Ammon's horn (tissue), 1 donor: ENCODE measurements at regions not wholly inside any gene's neighbourhood (a gene's known extent, or its start where the extent isn't known, plus 50 kb on each side); places are given as distances from the start of the nearest gene placed in this dataset.

Experiments
- DNase-seq: peaks from one replicate; pipeline ENCODE4 v3.0.0-alpha.2; 2016; ENCODE audit warnings: low spot score

DNA sequence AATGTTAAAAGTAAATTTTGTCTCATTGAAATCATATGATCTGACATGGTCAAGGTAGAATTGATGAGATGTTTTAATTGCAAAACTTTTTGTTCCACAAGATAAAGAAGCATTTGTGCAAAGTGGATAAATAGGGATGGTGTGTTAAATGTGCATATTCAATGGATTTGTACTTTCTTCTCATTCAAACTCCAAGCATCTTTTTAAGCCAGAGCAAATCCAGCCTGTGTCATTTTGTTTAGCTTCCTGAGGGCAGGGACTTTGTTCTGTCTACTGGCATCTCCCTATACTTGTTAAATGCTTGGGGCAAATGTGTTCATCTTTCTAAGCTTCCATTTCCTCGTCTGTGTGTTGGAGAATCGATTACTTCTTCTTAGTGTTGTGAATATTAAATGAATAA, 200.3 kb downstream of the SLIT2 start:
- no peak for DNase-seq

DNA sequence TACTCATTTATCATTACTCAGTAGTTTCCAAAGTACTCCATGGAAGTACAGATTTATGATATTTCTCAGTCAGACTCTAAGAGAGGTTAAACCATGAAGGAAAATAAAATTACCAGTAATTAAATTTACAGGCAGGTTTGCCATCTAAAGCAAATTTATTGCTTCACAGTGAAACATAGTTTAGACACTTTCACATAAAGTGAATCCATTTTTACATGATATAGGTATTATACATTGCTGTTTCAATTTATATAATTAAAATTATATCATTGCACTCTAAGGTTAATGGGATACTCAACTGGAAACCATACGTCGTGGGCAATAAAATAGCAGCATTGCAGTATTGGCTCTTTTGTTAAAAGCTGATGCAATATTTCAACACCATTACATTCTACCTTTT, 202.8 kb downstream of the SLIT2 start:
- DNase-seq, result no peak

DNA sequence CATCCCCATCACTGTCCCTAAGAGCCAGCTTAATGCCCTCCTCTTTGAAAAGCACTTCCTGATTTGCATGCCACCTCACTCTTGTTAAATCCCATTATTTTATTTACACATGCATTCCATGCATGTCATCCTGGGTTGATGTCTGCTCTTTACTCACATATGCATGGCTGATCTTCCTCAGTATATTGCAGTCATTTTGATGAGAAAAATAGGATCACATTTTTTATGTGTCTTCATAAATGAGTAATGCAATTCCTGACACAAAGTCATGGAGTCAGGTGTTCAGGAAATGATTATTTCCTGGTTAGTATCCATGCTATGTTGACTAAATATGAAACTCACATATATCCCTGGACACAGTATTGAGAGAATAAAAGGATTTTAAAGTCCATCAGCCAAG, 204.7 kb downstream of the SLIT2 start:
- DNase-seq, result no peak

DNA sequence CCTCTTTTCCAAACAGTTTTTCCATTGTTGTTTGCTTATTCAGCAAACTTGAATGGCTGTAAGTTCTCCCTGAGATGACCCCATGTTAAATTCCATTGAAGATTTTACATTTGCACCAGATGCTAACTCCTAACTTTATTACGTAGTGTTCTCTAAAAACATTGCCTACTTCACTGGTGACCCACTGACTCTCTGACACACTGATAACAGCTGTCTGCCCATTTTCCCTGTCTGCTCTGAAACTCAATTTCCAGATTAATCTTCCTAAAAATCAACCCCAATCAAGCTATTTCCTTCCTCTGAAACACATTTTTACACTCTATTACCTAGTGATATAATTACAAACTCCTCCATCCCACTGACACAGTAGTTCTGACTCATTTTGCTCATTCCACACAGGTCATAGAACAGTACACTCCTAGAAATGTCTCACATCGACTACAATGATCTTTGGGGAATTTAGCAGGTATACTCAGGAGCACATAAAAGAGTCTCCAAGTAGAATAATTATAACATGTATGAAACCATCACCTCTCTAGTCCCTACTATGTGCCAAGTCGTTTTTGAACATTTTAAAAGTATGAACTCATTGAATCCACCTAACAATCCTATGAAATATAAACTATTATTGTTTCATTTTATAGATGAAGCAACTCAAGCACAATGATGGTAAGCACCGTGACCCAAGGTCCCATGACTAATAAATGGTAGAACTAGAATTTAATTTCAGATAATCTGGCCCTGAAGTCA, 210.9 kb downstream of the SLIT2 start:
- DNase-seq, result no peak

DNA sequence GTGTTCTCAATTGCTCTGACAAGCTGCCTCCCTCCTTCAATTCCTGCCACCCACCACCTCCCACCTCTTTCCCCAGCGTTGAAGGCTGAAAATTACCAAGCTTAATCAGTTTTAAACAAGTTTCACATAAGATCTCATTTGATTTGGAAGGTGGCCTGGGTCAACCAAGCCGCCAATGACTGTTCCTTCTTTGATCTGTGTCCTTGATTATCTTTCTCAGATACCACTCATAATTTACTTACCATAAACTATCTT, 211.4 kb downstream of the SLIT2 start:
- no peak for DNase-seq

DNA sequence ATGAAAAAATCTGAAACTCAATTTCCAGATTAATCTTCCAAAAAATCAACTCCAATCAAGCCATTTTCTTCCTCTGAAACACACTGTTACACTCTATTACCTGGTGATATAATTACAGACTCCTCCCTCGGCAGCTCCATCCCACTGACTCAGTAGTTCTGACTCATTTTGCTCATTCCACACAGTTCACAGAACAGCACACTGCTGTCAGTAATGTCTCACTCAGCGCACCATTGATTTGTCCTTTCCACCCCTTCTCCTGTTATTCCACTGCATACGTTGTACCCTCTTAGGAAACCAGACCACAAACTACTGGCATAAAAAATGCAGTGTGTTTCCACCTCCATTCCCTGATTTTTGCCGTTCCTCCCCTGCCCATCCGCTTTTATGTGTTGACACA, 212.7 kb downstream of the SLIT2 start:
- DNase-seq, result peak; percentile 40

DNA sequence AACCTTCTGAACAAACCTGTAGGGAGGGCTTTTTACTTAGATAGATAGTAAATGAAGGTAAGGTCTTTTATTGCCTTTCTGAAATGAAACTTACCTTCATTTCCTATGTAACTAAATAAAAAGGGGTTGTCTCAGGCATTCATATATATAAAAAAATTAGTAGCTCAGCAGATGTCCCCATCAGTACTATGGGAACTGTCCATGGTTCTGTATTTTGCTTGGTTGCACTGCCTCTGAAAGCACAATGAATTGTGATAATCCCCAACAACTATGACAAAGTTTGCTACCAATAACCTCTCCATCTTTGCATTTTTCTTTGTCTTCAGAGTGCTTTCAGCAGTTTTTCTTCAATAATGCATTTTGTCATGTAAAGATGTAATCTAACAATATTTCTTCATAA, 222.4 kb downstream of the SLIT2 start:
- no peak for DNase-seq

DNA sequence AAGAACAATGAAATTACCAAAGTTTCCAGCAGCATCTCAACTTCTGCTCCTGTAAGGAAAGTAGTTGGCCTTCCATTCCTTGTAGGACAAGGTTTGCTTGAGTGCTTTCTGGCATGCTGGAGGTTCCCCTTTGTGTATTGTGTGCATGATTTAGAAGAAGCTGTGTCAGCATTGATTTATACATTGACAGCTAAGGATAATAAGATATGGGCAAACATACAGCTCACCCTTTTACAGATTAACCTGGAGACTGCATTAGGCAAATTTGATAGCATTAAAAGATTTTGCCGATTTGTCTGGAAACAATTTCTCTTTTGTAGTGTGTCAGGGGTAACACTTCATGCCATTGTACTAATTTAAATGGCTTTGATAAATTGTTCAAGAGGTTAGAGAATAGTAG, 221.8 kb upstream of the PACRGL start:
- no peak for DNase-seq

DNA sequence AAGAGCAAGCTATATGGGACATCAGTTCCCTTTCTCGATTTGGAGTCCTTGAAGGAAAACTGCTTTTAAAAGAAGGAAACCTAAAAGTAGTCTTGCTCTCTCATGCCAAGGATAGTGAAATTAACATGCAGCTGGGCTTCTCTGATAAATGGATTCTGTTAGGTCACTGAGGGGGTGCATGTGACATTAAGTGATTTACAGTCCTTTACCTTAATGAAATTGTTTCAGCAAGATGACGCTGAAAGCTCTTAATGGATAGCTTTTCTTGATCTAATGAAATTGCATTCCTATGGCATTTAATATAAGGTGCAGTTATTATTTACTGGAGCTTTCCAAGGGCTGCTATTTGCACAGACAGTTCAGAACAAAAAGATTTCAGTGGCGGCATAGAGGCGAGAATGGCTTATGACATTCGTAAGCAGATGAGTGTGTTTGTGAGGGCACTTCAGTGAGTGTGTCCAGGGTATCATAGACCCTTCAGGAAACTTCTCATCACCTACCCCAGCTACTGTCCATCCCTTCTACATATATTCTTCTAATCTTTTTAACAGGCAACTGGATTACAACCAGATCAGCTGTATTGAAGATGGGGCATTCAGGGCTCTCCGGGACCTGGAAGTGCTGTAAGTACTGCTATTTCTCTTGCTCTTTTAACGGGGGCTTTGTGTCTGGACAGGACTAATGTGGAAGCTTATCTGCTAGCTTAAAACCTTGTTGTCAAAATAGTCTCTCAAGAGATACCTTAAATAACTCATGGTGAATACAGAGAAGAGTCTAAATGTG, 219.9 kb upstream of the PACRGL start:
- DNase-seq, result no peak

DNA sequence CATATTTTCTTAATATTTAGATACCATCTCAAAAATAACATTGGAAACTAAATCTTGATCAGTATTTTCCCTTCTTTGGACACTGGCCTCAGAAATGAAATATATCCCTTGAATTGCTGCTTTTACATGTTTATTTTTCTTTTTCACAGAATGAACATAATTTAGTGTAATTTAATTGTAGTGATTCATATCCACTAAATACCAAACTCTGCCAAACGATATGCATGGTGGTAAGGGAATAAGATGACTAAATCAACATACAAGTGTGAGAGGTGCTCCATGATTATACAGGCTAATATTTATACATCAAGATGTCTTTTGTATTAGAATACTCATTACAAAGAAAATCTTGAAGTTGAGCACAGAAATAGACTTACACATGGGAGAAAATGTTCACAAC, 216.8 kb upstream of the PACRGL start:
- DNase-seq, result no peak

DNA sequence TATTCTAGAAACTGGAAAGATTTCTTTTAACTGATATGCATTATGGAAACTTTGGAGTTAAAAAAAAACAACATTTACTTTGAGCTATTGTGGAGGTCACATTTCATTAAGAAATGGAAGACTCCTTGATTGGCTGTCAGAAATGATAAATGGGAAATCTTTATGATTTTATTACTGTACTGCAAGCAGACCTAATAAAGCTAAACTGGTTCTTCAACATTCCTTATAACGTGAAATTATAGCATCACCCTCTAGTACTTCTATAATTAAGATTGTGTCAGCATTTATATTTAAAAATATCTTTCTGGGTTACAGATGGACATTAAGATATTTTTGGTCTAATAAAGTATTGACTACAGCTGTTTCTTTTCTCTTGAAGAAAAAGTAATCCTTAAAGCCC, 213.8 kb upstream of the PACRGL start:
- no peak for DNase-seq

DNA sequence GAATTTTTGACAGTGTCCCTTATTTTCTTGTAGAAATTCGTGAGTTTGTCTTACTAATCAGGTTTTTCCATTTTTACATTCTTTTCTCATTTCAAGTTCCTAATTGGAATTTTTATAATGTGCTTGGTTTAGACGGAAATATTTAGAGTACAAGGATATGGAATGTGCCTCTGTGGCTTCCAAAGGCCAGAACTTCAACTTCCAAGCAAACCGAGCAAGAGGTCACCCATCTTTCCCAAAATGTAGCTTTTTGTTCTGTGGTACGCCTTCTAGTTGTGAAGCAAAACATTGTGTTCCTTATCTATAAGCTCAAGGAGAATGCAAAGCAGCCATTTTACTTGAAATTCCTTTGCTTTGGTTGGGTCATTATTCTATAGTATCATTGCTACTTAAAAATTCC, 212.8 kb upstream of the PACRGL start:
- DNase-seq, result no peak

DNA sequence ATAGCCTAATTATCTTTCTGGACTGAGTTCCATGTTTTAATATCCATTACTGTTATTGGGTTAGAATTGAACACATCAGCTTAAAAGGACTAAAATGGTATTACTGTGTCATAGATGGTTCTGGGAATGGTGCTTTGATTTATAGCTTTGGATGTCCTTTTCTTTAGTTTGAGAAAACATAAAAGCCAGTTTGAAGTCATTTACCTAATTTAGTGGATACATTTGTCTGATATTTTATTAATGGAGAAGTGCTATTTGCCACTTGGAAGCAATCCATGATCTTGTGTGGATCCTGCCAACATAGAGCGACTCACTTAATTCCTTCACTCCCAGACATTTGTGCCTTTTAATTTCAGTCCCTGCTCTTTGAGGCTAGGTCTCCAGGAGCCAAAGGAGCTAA, 212.4 kb upstream of the PACRGL start:
- peak; percentile 9 for DNase-seq

DNA sequence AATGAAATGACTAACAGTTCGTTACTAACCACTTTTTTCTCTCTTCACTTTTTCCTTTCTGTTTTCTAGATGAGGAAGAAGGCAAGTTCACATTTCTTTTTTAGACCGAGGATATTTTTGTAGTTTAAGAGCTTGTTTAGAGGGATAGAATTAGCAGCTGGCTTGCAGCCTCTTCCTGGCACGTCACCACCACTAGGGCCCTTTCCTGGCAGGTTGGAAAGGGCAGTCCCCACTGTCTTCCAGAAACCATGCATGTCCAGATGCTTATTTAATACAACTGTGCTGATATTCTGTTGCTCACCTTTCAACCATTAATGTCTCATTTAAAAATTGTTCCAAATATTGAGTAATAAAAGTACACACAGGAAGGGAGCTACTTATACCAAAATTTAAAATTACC, 209.5 kb upstream of the PACRGL start:
- DNase-seq, result no peak

DNA sequence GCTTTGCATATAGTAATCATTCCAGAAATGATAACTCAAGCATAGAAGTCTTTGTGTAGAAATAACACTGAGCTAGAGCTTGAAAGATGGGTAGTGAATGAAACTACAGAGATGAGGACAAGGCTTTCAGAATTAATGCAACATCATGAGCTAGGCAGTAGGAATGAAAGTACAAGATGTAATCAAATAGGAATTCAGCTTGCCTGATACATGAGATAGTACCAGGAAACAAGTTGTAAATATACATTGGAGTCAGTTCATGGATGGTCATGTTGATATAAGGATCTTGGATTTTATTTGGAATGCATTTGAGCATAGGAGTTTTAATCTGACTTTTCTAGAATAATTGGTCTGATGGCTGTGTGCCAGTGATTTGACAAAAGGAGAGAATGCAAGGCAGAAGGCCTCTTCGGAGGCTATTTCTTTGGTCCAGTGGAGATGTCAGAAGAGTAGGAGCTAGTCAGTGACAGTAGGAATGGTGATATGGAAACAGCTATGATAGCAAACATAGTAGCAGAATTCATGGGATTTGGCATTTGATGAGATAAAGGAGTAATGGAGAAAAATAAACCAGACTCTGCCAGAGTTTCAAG, 206.4 kb upstream of the PACRGL start:
- no peak for DNase-seq

DNA sequence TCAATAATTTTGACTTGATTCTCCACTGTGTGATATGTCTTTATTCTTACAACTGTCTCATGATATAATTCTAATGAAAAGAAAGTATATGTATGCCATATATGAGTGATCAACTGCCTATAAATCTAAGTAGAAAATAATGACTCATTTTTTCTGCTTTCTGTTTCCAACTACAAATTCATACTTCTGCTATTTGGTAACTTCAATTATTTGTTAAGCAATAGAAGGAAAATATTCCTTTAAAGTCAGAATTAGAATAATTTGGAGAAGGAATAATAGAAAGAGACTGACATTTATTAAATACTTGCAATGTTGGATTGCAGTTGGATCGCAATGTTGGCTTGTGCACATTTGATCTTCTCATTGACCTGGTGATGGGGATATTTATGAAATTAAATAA, 204.2 kb upstream of the PACRGL start:
- no peak for DNase-seq

DNA sequence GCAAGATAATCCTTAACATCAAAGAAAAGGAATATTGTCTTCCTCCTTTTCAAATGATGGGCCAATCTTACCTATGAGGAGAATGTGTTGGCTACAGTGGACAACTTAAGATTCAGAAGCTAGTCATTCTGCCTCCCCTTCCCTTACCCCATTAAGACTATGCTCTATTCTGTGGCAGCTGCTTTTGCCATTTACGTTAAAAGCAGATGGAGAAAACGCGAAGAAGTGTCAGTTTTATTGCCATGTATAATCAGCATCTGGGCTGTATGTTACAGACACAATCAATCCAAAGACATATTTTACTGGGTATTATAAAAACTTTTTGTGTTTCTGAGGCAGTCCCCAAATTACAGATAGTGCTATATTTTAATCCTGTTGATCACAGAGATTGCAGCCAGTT, 196.1 kb upstream of the PACRGL start:
- DNase-seq, result no peak

DNA sequence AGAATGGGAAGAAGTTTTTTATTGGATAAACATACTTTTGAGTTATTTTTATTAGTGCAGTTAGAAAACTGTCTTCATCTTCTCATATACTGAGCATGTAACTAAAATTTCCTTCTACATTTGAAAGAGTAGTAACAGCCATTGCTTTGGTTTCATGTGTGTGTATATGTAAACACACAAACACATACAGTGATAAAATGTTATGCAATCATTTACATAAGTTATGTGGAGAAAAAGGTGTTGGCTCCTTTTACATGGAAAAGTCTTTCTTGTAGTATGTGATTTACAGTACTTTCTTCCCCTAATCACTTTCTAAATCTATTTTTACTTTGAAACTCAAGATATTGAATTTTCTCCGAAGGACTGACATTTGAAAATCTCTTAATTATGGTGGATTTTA, 194.3 kb upstream of the PACRGL start:
- no peak for DNase-seq

DNA sequence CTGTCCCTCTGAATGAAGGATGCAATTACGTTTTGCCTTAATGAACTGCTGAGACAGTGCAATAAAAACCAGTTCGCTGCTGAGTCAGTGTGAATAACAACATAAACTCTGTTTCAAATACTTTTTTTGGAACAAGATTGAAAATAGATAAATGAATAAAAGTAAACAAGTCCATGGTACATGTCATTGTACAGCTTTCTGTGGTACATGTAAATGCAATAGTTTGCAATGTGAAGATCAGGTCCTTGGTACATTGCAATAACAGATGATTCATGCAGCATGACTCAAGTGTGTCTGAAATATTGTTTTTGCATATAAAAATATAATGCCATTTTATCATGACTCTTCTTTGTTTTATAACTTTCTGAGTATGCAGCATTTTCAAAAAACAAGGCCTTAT, 193.4 kb upstream of the PACRGL start:
- DNase-seq, result peak; percentile 13

DNA sequence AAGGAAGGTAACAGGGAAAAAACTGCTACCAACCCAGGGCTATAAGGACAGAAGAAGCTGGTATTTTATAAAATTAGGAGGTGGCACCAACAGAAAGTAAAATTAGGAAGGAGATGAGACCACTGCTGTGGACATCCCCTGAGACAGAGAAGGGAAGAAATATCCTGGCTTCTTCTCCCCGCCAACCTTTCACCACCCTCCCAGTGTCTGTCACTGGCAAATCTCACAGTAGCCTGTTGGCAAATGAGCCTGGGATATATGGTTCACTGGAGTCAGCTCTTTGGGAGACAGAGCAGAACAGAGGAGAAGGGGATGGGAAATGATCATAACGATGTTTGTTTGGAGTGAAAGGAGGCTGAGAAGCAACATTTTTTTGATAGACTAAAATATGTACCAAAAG, 190.9 kb upstream of the PACRGL start:
- DNase-seq, result no peak

DNA sequence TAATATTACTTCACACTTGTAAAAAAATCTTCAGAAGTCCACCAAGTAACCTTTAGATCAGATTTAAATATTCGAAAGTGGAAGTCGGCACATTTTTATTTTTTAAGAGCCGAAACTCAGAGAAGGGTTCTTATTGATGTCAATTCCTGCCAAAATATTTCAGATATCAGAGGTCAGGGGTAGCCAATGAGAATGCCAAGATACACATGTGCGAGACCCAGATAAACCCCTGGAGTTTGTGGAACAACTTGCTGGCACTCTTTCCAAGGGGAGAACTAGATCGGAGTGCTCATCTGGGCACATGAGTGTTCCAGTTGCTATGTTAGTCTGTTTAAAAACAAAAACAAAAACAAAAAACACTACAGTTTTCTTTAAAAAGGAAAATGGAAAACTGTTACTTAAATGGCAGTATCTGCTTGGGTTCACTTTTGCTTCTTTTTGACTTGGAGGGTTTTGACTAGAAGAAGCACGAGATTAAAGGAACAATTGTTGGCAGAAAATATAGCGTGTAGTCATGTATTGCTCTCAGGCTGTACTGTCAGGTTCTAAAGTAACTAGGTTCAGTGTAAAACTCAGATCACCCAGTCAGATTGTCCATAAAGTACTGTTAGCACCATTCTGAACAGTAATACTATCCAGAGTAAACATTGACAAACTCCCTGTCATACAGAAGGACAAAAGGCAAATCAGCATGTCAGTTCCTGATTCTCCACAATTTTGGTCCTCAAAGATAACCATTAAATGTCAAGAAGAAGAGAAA, 188.0 kb upstream of the PACRGL start:
- no peak for DNase-seq

DNA sequence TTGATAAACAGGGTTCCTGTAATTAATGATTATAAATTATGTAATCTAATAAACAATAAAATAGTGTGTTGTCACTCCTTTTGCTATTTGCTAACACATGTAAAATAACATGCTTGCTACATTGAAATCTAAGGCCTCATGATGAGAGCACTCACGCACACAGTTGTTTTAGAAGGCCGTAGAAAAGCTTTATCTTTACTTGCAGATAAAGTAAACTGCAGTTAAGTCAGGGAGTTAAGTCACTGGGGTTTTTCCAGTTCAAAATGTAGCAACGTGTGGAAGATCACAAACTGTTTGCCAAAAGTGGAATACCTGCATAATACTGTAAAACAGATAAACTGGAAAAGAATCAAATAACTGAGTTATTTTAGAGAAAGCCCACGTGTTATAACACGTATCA, 187.3 kb upstream of the PACRGL start:
- DNase-seq, result no peak

DNA sequence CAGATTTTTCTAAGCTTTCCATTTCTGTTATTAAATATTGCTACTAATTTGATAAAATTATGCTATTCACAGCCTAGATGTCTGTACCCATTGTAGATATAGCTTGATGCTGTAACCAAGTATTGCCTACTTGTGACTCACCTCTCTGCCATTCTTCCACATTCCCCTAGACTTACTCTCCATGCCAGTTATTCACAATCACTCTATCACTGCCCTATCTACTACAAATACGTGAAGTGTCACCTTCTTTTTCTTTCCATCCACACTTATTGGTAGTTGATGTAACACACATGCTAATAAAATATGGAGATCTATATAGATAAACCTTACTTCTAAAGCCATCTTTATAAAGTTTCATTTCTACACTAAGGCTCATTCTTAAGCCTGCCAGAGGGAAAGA, 179.4 kb upstream of the PACRGL start:
- DNase-seq, result no peak
